ENCODE measurements at regions not wholly inside any gene's neighbourhood (a gene's known extent, or its start where the extent isn't known, plus 50 kb on each side); places are given as distances from the start of the nearest gene placed in this dataset.

DNA sequence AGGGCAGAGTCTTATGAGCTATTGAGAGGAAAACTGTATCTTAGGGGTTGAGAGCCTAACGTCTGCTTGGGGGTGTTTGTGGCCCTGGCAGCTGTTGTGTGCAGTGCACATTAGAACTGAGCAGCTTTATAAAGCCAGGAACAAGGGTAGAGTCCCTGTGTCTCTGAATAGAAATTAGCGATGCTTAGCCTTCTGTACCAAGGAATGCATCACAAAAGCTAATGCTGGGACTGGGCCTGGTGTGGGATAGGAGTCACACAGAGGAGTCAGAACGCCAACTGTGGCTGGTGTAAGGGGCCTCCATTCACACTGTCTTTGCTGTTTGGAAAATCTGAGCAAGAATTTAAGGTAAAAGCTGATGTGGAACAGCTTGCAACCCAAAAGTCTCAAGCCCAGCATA lies 283.2 kb downstream of the SOX11 start:
- H3K27me3 Mint-ChIP-seq (ENCODE audit: low read depth): no peaks in the 10 kb centered on the region
- H3K4me1 Mint-ChIP-seq (ENCODE audit: low read depth): no peaks in the 10 kb centered on the region
- peaks cover 5% of the 10 kb centered on the region for H3K9me3 Mint-ChIP-seq
- H3K27ac Mint-ChIP-seq: no peak overlapping the region
- no peak overlapping the region for H3K4me3 Mint-ChIP-seq
- no peaks in the 10 kb centered on the region for H3K36me3 Mint-ChIP-seq (ENCODE audit: low read depth)

- Mint-ChIP-seq H3K27ac (no peak overlapping the region), H3K27me3 (ENCODE audit: low read depth) (no peaks in the 10 kb centered on the region), H3K9me3 (no peaks in the 10 kb centered on the region), H3K4me3 (no peak overlapping the region), H3K36me3 (ENCODE audit: low read depth) (no peaks in the 10 kb centered on the region), H3K4me1 (ENCODE audit: low read depth) (no peaks in the 10 kb centered on the region)
Measured at GRCh38 chr2:5976531-5977065, 284.4 kb downstream of the SOX11 start.

GRCh38 chr2:5977477-5977876 lies 285.3 kb downstream of the SOX11 start:
- Mint-ChIP-seq H3K36me3 (ENCODE audit: low read depth) (no peaks in the 10 kb centered on the region), H3K4me1 (ENCODE audit: low read depth) (no peaks in the 10 kb centered on the region), H3K27me3 (ENCODE audit: low read depth) (no peaks in the 10 kb centered on the region), H3K27ac (no peak overlapping the region), H3K9me3 (no peaks in the 10 kb centered on the region), H3K4me3 (no peak overlapping the region)

DNA sequence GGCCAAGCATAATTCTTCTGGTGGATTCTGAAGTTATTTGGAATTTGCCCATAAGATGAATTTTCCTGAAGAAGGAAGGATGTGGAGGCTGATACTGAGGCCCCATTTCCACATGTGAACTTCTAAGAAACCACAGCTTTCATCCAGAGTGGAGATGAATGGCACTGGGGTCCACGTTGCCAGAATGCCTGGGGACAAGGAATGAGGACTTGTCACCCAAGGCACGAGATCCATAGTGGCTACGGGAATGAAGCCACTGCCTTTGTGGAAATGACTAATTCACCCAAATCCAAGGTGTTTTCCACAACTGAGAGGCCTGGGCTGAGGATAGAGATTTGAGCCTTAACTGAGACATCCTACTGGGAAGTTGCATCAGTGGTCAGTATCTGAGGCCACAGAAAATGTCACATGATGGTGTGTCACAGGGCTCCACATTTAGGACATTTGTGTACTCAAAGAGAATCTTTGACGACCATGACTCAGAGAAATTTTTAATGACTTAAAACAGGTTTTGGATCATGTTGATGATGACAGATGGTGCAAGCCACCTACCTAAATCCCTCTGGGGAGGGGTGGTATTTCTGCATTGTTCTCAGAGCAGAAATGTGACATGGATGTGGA lies 286.1 kb downstream of the SOX11 start:
- no peaks in the 10 kb centered on the region for H3K9me3 Mint-ChIP-seq

DNA sequence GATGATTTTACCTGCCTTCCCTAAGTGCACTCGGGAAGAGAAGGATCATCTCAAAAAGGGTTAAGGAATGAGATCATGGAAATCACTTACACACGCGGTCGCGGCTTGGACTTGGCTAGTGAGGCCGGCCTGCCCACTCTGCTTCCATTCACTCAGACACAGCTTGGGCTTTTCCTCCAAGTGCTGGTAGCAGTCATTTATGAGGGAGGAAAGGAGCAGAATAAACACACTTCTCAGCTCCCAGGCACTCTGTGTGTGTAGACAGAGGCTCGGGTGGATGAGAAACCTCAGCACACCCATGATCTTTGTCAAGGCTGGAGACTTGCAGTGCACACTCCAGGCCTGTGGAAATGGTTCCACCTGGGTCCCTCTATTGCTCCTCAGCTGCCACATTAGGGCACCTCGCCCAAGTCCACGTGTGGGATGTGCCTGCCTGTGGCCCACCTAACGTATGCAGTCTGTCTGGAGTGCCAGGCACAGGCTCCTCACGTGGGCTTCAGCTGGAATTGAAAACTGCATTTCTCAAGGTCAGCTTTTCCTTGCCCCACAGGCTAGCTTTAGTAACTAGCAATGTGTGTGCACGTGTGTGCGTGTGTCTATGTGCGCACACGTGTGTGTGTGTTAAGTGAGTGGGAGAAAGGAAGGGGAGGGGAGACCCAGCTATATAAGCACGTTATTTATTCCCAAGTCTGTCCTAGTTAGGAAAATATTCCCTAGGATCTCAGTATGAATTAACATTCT lies 288.4 kb downstream of the SOX11 start:
- H3K4me3 Mint-ChIP-seq: no peak overlapping the region
- H3K9me3 Mint-ChIP-seq: no peaks in the 10 kb centered on the region
- H3K27me3 Mint-ChIP-seq (ENCODE audit: low read depth): no peaks in the 10 kb centered on the region
- H3K27ac Mint-ChIP-seq: no peak overlapping the region
- no peaks in the 10 kb centered on the region for H3K4me1 Mint-ChIP-seq (ENCODE audit: low read depth)
- no peaks in the 10 kb centered on the region for H3K36me3 Mint-ChIP-seq (ENCODE audit: low read depth)

More for the DNA sequence above, 286.1 kb downstream of the SOX11 start:
- no peak overlapping the region for H3K27ac Mint-ChIP-seq
- no peaks in the 10 kb centered on the region for H3K4me1 Mint-ChIP-seq (ENCODE audit: low read depth)
- no peaks in the 10 kb centered on the region for H3K27me3 Mint-ChIP-seq (ENCODE audit: low read depth)
- H3K4me3 Mint-ChIP-seq: no peak overlapping the region
- H3K36me3 Mint-ChIP-seq (ENCODE audit: low read depth): no peaks in the 10 kb centered on the region

DNA sequence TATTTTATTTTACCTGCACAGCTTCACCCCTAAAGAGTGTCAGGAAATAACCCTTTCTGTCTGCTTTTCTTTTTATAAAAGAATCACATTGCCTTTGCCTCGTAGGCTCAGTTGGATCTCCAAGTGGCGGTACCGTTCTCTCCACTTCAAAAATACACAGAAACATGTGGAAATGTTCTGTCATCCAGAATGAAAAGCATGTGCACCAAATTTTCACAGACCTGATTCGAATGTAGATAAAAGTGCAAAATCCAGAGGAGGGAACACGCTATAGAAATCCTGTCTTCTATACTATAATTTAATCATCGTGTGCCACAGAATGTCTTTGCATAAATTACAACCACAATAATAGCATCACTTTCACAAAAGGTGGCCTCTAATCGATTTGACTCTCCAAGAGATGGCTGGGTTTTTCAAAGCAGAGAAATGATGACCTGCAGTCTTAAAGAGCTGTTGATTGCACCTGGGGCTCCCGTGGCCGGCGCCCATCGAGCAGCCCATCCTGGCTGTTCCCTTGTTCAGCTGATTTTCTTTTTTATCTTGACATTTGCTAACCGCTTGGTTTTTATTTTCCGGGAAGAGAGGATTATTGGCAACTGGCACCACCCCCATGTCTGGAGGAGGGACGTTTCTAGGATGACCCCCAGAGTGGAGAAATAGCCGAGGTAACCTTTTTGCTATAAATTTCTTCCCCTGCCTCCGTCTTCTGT lies 290.2 kb downstream of the SOX11 start:
- Mint-ChIP-seq H3K4me3 (no peak overlapping the region), H3K36me3 (ENCODE audit: low read depth) (no peaks in the 10 kb centered on the region), H3K27me3 (ENCODE audit: low read depth) (no peaks in the 10 kb centered on the region), H3K27ac (no peak overlapping the region), H3K4me1 (ENCODE audit: low read depth) (no peaks in the 10 kb centered on the region), H3K9me3 (no peaks in the 10 kb centered on the region)

DNA sequence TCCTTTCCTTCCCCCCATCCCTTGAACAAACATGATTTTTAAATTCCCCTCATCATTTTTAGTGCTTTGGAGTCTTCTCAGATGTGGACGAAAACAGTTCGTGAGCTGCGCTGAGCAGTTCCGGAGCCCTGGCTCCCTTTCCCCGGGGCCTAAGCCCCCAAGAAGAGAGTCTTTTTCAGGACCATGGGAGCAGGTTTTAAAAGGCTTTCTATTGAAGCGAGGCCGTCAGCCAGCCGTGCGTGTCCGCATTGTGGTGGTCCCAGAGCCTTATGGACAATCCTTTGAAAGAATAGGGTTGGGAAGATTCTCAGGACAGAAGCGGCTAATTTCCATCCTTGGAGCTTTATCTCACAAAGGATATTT lies 290.7 kb downstream of the SOX11 start:
- H3K27ac Mint-ChIP-seq: no peak overlapping the region
- no peaks in the 10 kb centered on the region for H3K9me3 Mint-ChIP-seq
- H3K4me1 Mint-ChIP-seq (ENCODE audit: low read depth): no peaks in the 10 kb centered on the region
- no peak overlapping the region for H3K4me3 Mint-ChIP-seq
- no peaks in the 10 kb centered on the region for H3K36me3 Mint-ChIP-seq (ENCODE audit: low read depth)
- no peaks in the 10 kb centered on the region for H3K27me3 Mint-ChIP-seq (ENCODE audit: low read depth)

GRCh38 chr2:5983511-5984272 lies 291.5 kb downstream of the SOX11 start:
- Mint-ChIP-seq H3K9me3 (no peaks in the 10 kb centered on the region), H3K36me3 (ENCODE audit: low read depth) (no peaks in the 10 kb centered on the region), H3K27ac (no peak overlapping the region), H3K4me1 (ENCODE audit: low read depth) (no peaks in the 10 kb centered on the region), H3K4me3 (no peak overlapping the region), H3K27me3 (ENCODE audit: low read depth) (no peaks in the 10 kb centered on the region)

DNA sequence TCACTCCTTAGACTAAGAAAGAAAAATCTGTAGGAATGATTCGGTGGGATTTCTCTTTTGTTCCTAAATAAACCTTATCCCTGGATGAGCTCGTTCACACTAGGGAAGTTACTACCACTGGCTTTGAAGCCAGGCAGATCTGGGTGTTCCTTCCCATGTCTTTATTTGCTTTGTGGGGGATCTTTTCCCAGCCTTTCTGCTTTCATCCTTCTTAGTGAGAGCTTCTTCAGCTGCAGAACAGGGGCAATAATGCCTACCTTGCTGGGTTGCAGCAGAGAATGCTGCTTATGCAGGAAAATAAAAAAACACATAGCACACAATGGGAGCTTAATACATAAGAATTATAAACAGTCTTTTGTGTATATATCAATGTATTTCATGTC lies 292.1 kb downstream of the SOX11 start:
- H3K27ac Mint-ChIP-seq: no peak overlapping the region
- H3K4me3 Mint-ChIP-seq: no peak overlapping the region
- H3K27me3 Mint-ChIP-seq (ENCODE audit: low read depth): no peaks in the 10 kb centered on the region
- H3K36me3 Mint-ChIP-seq (ENCODE audit: low read depth): no peaks in the 10 kb centered on the region
- no peaks in the 10 kb centered on the region for H3K4me1 Mint-ChIP-seq (ENCODE audit: low read depth)
- no peaks in the 10 kb centered on the region for H3K9me3 Mint-ChIP-seq

GRCh38 chr2:5984946-5985345 lies 292.8 kb downstream of the SOX11 start:
- Mint-ChIP-seq H3K4me3 (no peak overlapping the region), H3K36me3 (ENCODE audit: low read depth) (no peaks in the 10 kb centered on the region), H3K9me3 (no peaks in the 10 kb centered on the region), H3K4me1 (ENCODE audit: low read depth) (no peaks in the 10 kb centered on the region), H3K27me3 (ENCODE audit: low read depth) (no peaks in the 10 kb centered on the region), H3K27ac (no peak overlapping the region)

- H3K4me1 Mint-ChIP-seq (ENCODE audit: low read depth): no peaks in the 10 kb centered on the region
Measured at GRCh38 chr2:5985536-5986385, 293.6 kb downstream of the SOX11 start.

GRCh38 chr2:5986801-5987787 lies 294.9 kb downstream of the SOX11 start:
- H3K4me3 Mint-ChIP-seq: no peak overlapping the region
- H3K9me3 Mint-ChIP-seq: no peaks in the 10 kb centered on the region
- no peaks in the 10 kb centered on the region for H3K27me3 Mint-ChIP-seq (ENCODE audit: low read depth)
- no peaks in the 10 kb centered on the region for H3K4me1 Mint-ChIP-seq (ENCODE audit: low read depth)
- H3K27ac Mint-ChIP-seq: no peak overlapping the region
- no peaks in the 10 kb centered on the region for H3K36me3 Mint-ChIP-seq (ENCODE audit: low read depth)

More at GRCh38 chr2:5985536-5986385, 293.6 kb downstream of the SOX11 start:
- H3K27me3 Mint-ChIP-seq (ENCODE audit: low read depth): no peaks in the 10 kb centered on the region
- H3K9me3 Mint-ChIP-seq: no peaks in the 10 kb centered on the region
- H3K36me3 Mint-ChIP-seq (ENCODE audit: low read depth): no peaks in the 10 kb centered on the region
- no peak overlapping the region for H3K27ac Mint-ChIP-seq
- no peak overlapping the region for H3K4me3 Mint-ChIP-seq

DNA sequence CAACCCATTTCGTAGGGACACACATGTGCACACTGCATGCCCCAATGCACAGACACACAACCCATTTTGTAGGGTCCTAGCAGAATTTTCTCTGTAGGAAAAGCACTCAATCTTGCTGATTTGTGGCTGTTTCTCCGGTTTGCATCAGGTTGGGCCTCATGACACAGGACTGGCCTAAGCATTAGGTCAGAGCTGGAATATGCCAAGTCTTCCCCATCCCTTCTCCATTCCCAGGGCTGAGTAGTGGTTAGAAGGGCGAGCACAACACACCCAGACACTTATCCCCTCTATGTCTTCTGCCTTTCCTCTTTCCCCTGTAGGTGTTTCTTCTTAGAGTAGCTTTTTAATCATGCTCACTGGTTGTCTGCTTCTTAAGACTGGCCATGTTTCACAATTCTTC lies 295.9 kb downstream of the SOX11 start:
- Mint-ChIP-seq H3K9me3 (no peaks in the 10 kb centered on the region), H3K27me3 (ENCODE audit: low read depth) (no peaks in the 10 kb centered on the region), H3K36me3 (ENCODE audit: low read depth) (no peaks in the 10 kb centered on the region), H3K4me1 (ENCODE audit: low read depth) (no peaks in the 10 kb centered on the region), H3K4me3 (no peak overlapping the region), H3K27ac (no peak overlapping the region)
